ENCODE measurements at regions not wholly inside any gene's neighbourhood (a gene's known extent, or its start where the extent isn't known, plus 50 kb on each side); places are given as distances from the start of the nearest gene placed in this dataset.

DNA sequence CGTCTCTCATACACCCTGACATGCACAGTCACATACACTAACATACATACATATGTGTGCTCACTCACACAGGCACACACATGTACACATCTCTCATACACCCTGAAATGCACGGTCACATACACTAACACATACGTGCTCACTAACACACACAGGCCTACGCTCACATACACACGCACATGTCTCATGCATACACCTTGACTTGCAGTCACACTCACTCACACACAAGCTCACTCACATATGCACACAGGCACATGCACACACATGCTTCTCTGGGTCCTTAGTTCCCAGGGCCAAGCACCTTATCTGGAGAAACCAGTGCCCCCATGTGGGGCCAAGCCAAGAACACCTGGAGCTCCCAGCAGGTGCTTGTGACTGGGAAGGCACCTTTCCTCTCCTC is 240.3 kb downstream of the RBFOX3 start:
- H3K9me3 ChIP-seq (ENCODE audit: control insufficient read depth in 2 of 3, insufficient read depth in 1 of 3, low read length in 3 of 3) = peaks cover 0 to 2% (median 0%) of the 10 kb centered on the region in 3 donors
- H3K4me1 ChIP-seq (ENCODE audit: control insufficient read depth in 2 of 3, insufficient read depth in 2 of 3, low read depth in 1 of 3, low read length in 3 of 3) = peaks cover 0 to 2% (median 0%) of the 10 kb centered on the region in 3 donors
- FAIRE-seq (no peak), DNase-seq (no peak)
- intact Hi-C loops (cut with DNase I) = no loop called here
- no peak overlapping the region for H3K4me3 ChIP-seq (ENCODE audit: low read length in 3 of 3)
- H3K27ac ChIP-seq (ENCODE audit: low read depth in 2 of 2, low read length in 2 of 2) = no peak overlapping the region
- H3K27me3 ChIP-seq (ENCODE audit: control insufficient read depth, insufficient read depth, low read length) = peaks cover 6% of the 10 kb centered on the region
- no peak overlapping the region for H3K9ac ChIP-seq (ENCODE audit: low read length in 3 of 3)
- TF ChIP-seq, protein P1, sequence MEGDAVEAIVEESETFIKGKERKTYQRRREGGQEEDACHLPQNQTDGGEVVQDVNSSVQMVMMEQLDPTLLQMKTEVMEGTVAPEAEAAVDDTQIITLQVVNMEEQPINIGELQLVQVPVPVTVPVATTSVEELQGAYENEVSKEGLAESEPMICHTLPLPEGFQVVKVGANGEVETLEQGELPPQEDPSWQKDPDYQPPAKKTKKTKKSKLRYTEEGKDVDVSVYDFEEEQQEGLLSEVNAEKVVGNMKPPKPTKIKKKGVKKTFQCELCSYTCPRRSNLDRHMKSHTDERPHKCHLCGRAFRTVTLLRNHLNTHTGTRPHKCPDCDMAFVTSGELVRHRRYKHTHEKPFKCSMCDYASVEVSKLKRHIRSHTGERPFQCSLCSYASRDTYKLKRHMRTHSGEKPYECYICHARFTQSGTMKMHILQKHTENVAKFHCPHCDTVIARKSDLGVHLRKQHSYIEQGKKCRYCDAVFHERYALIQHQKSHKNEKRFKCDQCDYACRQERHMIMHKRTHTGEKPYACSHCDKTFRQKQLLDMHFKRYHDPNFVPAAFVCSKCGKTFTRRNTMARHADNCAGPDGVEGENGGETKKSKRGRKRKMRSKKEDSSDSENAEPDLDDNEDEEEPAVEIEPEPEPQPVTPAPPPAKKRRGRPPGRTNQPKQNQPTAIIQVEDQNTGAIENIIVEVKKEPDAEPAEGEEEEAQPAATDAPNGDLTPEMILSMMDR (IDR thresholded peaks at IDR 0.05; ENCODE audit: borderline replicate concordance, extremely low read depth, insufficient read depth) = no peak
- no peaks in the 10 kb centered on the region for H3K36me3 ChIP-seq (ENCODE audit: control insufficient read depth in 2 of 3, insufficient read depth in 3 of 3, low read length in 3 of 3)

DNA sequence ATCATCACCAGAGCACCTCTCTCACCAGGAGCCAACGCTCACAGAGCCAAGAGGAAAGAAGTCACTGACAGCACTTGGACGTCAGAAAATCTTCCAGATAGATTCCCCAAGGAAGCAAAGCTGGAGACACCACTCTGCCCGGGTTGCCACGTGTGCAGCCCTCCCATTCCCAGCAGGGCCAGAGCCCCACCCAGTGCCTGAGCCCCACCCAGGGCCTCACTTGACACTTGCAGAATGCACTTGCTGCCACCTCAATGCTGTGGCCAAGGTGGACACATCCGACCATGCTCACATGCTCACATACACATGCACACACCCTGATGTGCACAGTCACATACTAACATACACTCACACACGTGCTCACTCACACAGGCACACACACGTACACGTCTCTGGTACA is 240.7 kb downstream of the RBFOX3 start:
- Histone ChIP-seq H3K27ac (ENCODE audit: low read depth in 2 of 2, low read length in 2 of 2) (no peak overlapping the region), H3K9ac (ENCODE audit: low read length in 3 of 3) (no peak overlapping the region), H3K9me3 (ENCODE audit: control insufficient read depth in 2 of 3, insufficient read depth in 1 of 3, low read length in 3 of 3) (peaks cover 0 to 2% (median 0%) of the 10 kb centered on the region in 3 donors), H3K4me3 (ENCODE audit: low read length in 3 of 3) (no peak overlapping the region), H3K4me1 (ENCODE audit: control insufficient read depth in 2 of 3, insufficient read depth in 2 of 3, low read depth in 1 of 3, low read length in 3 of 3) (peaks cover 0 to 2% (median 0%) of the 10 kb centered on the region in 3 donors), H3K27me3 (ENCODE audit: control insufficient read depth, insufficient read depth, low read length) (peaks cover 6% of the 10 kb centered on the region), H3K36me3 (ENCODE audit: control insufficient read depth in 2 of 3, insufficient read depth in 3 of 3, low read length in 3 of 3) (no peaks in the 10 kb centered on the region)
- DNase-seq (no peak), FAIRE-seq (no peak)
- TF ChIP-seq, protein P1 (IDR thresholded peaks at IDR 0.05; ENCODE audit: borderline replicate concordance, extremely low read depth, insufficient read depth) = no peak
- intact Hi-C loops (cut with DNase I) = no loop called here

DNA sequence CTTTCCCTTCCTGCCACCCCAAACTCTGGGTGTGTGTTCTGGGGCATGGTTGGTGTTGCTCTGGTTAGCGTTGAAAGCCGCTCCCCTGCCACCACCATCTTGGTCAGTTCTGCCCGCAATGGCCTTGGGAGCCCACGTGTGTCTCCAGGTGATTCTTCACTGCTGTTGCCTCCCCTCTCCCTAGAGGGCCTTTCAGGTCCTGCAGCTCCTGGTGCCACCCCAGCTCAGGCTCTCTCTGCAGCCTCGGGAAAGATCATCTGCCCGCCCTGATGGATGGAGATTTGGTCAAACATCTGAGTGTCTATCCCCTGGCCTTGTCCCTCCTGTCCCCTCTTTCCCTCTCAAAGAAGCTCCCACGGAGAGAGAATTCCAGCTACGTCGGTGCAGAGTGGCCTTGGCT is 241.3 kb downstream of the RBFOX3 start:
- FAIRE-seq = no peak
- peaks cover 6% of the 10 kb centered on the region for H3K27me3 ChIP-seq (ENCODE audit: control insufficient read depth, insufficient read depth, low read length)

More for the DNA sequence above, 241.3 kb downstream of the RBFOX3 start:
- Histone ChIP-seq H3K9me3 (ENCODE audit: control insufficient read depth in 2 of 3, insufficient read depth in 1 of 3, low read length in 3 of 3) (peaks cover 0 to 2% (median 0%) of the 10 kb centered on the region in 3 donors), H3K36me3 (ENCODE audit: control insufficient read depth in 2 of 3, insufficient read depth in 3 of 3, low read length in 3 of 3) (no peaks in the 10 kb centered on the region), H3K27ac (ENCODE audit: low read depth in 2 of 2, low read length in 2 of 2) (no peak overlapping the region), H3K4me1 (ENCODE audit: control insufficient read depth in 2 of 3, insufficient read depth in 2 of 3, low read depth in 1 of 3, low read length in 3 of 3) (peaks cover 0 to 2% (median 0%) of the 10 kb centered on the region in 3 donors), H3K4me3 (ENCODE audit: low read length in 3 of 3) (no peak overlapping the region), H3K9ac (ENCODE audit: low read length in 3 of 3) (no peak overlapping the region)
- intact Hi-C loops (cut with DNase I) = no loop called here
- TF ChIP-seq, protein P1 (IDR thresholded peaks at IDR 0.05; ENCODE audit: borderline replicate concordance, extremely low read depth, insufficient read depth) = no peak
- no peak for DNase-seq

Data from kidney (tissue), 13 donors.